ENCODE measurements at regions not wholly inside any gene's neighbourhood (a gene's known extent, or its start where the extent isn't known, plus 50 kb on each side); places are given as distances from the start of the nearest gene placed in this dataset.

GRCh38 chr13:87907202-87907601 is 236.0 kb downstream of the SLITRK5 start:
- TF ChIP-seq CTCF (IDR thresholded peaks at IDR 0.05) (no peak), POLR2A (IDR thresholded peaks at IDR 0.05) (no peak)

All from thyroid gland (tissue), 4 donors.